ENCODE measurements at regions not wholly inside any gene's neighbourhood (a gene's known extent, or its start where the extent isn't known, plus 50 kb on each side); places are given as distances from the start of the nearest gene placed in this dataset.

- no peak for DNase-seq (ENCODE audit: low read depth)
These were observed 59.6 kb upstream of the PPARA start for GRCh38 chr22:46090631-46091201.

- no peak for DNase-seq (ENCODE audit: low read depth)
These were observed 58.9 kb upstream of the PPARA start for GRCh38 chr22:46091277-46091977.

- no peak for DNase-seq (ENCODE audit: low read depth)
These were observed 58.3 kb upstream of the PPARA start for GRCh38 chr22:46092011-46092410.

GRCh38 chr22:46092670-46093410, 57.5 kb upstream of the PPARA start:
- no peak for DNase-seq (ENCODE audit: low read depth)

- no peak for DNase-seq (ENCODE audit: low read depth)
These were observed 56.5 kb upstream of the PPARA start for GRCh38 chr22:46093796-46094195.

GRCh38 chr22:46094676-46095075, 55.6 kb upstream of the PPARA start:
- no peak for DNase-seq (ENCODE audit: low read depth)

GRCh38 chr22:46096051-46096450, 54.3 kb upstream of the PPARA start:
- no peak for DNase-seq (ENCODE audit: low read depth)

GRCh38 chr22:46096706-46097230, 53.6 kb upstream of the PPARA start:
- DNase-seq (ENCODE audit: low read depth) = no peak

- no peak for DNase-seq (ENCODE audit: low read depth)
These were observed 52.9 kb upstream of the PPARA start for GRCh38 chr22:46097268-46097900.

GRCh38 chr22:46098525-46099475, 51.5 kb upstream of the PPARA start:
- no peak for DNase-seq (ENCODE audit: low read depth)

GRCh38 chr22:46099740-46100139, 50.6 kb upstream of the PPARA start:
- no peak for DNase-seq (ENCODE audit: low read depth)

GRCh38 chr22:46100401-46101105, 49.8 kb upstream of the PPARA start:
- no peak for DNase-seq (ENCODE audit: low read depth)

Data from HS-27A (cell line).